C4-2B (cell line): ENCODE measurements at regions not wholly inside any gene's neighbourhood (a gene's known extent, or its start where the extent isn't known, plus 50 kb on each side); places are given as distances from the start of the nearest gene placed in this dataset.

Experiments
- H3K27ac ChIP-seq: fragments of 450-650 bp; 2 replicates; pipeline ENCODE4 v1.5.1; 2017
- CTCF ChIP-seq: fragments of 450-650 bp; conservative IDR thresholded peaks from 2 replicates; pipeline ENCODE4 v1.5.1; 2017; ENCODE audit warnings: mild to moderate bottlenecking
- ZFX ChIP-seq: fragments of 450-650 bp; IDR thresholded peaks from 2 replicates; pipeline ENCODE4 v1.6.1; 2017

GRCh38 chr11:119779195-119780071 lies 50.4 kb upstream of the NECTIN1 start:
- H3K27ac ChIP-seq = no peak overlapping the region

More at GRCh38 chr11:119779195-119780071, 50.4 kb upstream of the NECTIN1 start:
- no peak for TF ChIP-seq ZFX
- TF ChIP-seq CTCF = no peak
